Endothelial cell of umbilical vein (primary cell): ENCODE measurements at regions not wholly inside any gene's neighbourhood (a gene's known extent, or its start where the extent isn't known, plus 50 kb on each side); places are given as distances from the start of the nearest gene placed in this dataset.

Experiments used
- BruUV-seq: library from RNA; stranded (reverse); fragments of 400-500 nt; replicated peaks from 2 replicates; lab custom pipeline; 2021; lab: Mats Ljungman, UMichigan
- CTCF ChIA-PET: fragments of 300-600, 350-600 bp; sonication (Branson Sonifier 250); formaldehyde crosslinking; loops from one replicate; lab custom pipeline; 2021; ENCODE audit warnings: antibody characterized with exemption, inconsistent platforms; lab: Charles Lee
- POLR2A ChIA-PET: fragments of 300-600, 350-600 bp; sonication (Branson Sonifier 250); formaldehyde crosslinking; loops from one replicate; lab custom pipeline; 2021; ENCODE audit warnings: antibody characterized with exemption, inconsistent platforms; lab: Charles Lee
- DNase-seq: peaks from one replicate; pipeline ENCODE4 v3.0.0-alpha.2; 2011; ENCODE audit warnings: low read depth, low spot score
- FAIRE-seq: peaks from 2 replicates; lab custom pipeline; 2011; peaks lifted over from hg19 to GRCh38; lab: Jason Lieb, UNC
- H2AFZ ChIP-seq: 2 replicates; pipeline ENCODE4 v1.6.0; 2012; ENCODE audit warnings: low read depth, low read length, control low read depth, inconsistent platforms
- H3K27ac ChIP-seq: 2 replicates; pipeline ENCODE4 v1.5.1; 2011; ENCODE audit warnings: low read depth, mild to moderate bottlenecking, control low read depth, low read length, moderate library complexity; ENCODE audit not compliant: insufficient read depth
- H3K27me3 ChIP-seq, 2 experiments: 2 replicates each; pipeline versions ENCODE4 v1.6.0 to v1.6.1; 2011; ENCODE audit warnings: low read length in 2 of 2, mixed read lengths in 1 of 2; ENCODE audit not compliant: control insufficient read depth in 2 of 2, insufficient read depth in 2 of 2
- H3K36me3 ChIP-seq, 2 experiments: 2 replicates in 1 of 2; 3 replicates in 1 of 2; pipeline ENCODE4 v1.5.1; 2011; ENCODE audit warnings: low read length in 2 of 2, mild to moderate bottlenecking in 1 of 2, moderate library complexity in 1 of 2; ENCODE audit not compliant: control insufficient read depth in 2 of 2, insufficient read depth in 2 of 2; ENCODE audit errors: extremely low read depth in 1 of 2
- H3K4me1 ChIP-seq: 3 replicates; pipeline ENCODE4 v1.5.1; 2011; ENCODE audit warnings: mild to moderate bottlenecking, low read length; ENCODE audit not compliant: control insufficient read depth, insufficient read depth; ENCODE audit errors: extremely low read depth
- H3K4me2 ChIP-seq: 2 replicates; pipeline ENCODE4 v1.6.1; 2011; ENCODE audit warnings: low read length, control low read depth, mixed read lengths; ENCODE audit not compliant: insufficient read depth
- H3K4me3 ChIP-seq, 3 experiments: fragments of 200-600 bp in 1 of 3; sonication (generic), shearing (Covaris generic) in 1 of 3; replicated peaks in 1 of 3; 2 replicates each; pipeline ENCODE4 v1.5.1; 2011 to 2016; ENCODE audit warnings: control low read depth in 3 of 3, low read length in 3 of 3, mild to moderate bottlenecking in 2 of 3, inconsistent platforms in 1 of 3, low read depth in 1 of 3, moderate library complexity in 1 of 3; ENCODE audit not compliant: insufficient read depth in 1 of 3
- H3K79me2 ChIP-seq: 2 replicates; pipeline ENCODE4 v1.6.0; 2012; ENCODE audit warnings: low read length, inconsistent platforms; ENCODE audit not compliant: control insufficient read depth, insufficient read depth
- H3K9ac ChIP-seq: replicated peaks from 2 replicates; pipeline ENCODE3; 2011; ENCODE audit warnings: low read length, control low read depth; ENCODE audit not compliant: insufficient read depth; ENCODE audit errors: extremely low read depth
- H3K9me1 ChIP-seq: replicated peaks from 3 replicates; pipeline ENCODE4 v1.6.0; 2011; ENCODE audit warnings: mild to moderate bottlenecking, low read length; ENCODE audit not compliant: control insufficient read depth, insufficient read depth; ENCODE audit errors: extremely low read depth
- H3K9me3 ChIP-seq: replicated peaks from 2 replicates; pipeline ENCODE4 v1.5.1; 2012; ENCODE audit warnings: low read length, inconsistent platforms; ENCODE audit not compliant: control insufficient read depth, insufficient read depth
- H4K20me1 ChIP-seq: replicated peaks from 2 replicates; pipeline ENCODE3; 2011; ENCODE audit warnings: mild to moderate bottlenecking, low read length; ENCODE audit not compliant: control insufficient read depth, insufficient read depth; ENCODE audit errors: extremely low read depth
- EZH2 ChIP-seq: IDR thresholded peaks from 2 replicates; pipeline ENCODE4 v1.6.1; 2012; ENCODE audit warnings: borderline replicate concordance, low read depth, mild to moderate bottlenecking, moderate library complexity, low read length, inconsistent platforms; ENCODE audit not compliant: severe bottlenecking
- FOS ChIP-seq: IDR thresholded peaks from 2 replicates; pipeline ENCODE4 v1.6.1; 2011; ENCODE audit warnings: mild to moderate bottlenecking, low read length, moderate library complexity, borderline replicate concordance; ENCODE audit not compliant: insufficient read depth
- GATA2 ChIP-seq: IDR thresholded peaks from 2 replicates; pipeline ENCODE4 v1.7.0; 2011; ENCODE audit warnings: low read depth, mild to moderate bottlenecking, moderate library complexity, mixed read lengths, low read length; ENCODE audit not compliant: insufficient read length, insufficient read depth
- JUN ChIP-seq: IDR thresholded peaks from 2 replicates; pipeline ENCODE4 v1.6.1; 2011; ENCODE audit warnings: borderline replicate concordance, low read depth; ENCODE audit not compliant: insufficient read length, insufficient read depth
- MYC ChIP-seq: IDR thresholded peaks from one replicate; pipeline ENCODE4 v1.6.1; 2011; ENCODE audit warnings: mild to moderate bottlenecking, low read depth, low read length
- POLR2A ChIP-seq: IDR thresholded peaks from 2 replicates; pipeline ENCODE4 v1.6.1; 2012; ENCODE audit warnings: low read depth, mild to moderate bottlenecking, control low read depth, low read length
- POLR2AphosphoS5 ChIP-seq: IDR thresholded peaks from 2 replicates; pipeline ENCODE4 v1.6.1; 2012; ENCODE audit warnings: low read depth, mild to moderate bottlenecking, control low read depth, low read length, moderate library complexity; ENCODE audit not compliant: insufficient read depth
- dilution Hi-C: fragments of 300-500 bp; cut with MboI; formaldehyde crosslinking; loops from one replicate; pipeline ENCODE4 v1.15.0; 2019; ENCODE audit warnings: low sequenced_read_pairs; ENCODE audit not compliant: extremely low pct_ligation_motif_present
- intact Hi-C: fragments of 100-400 bp; cut with micrococcal nuclease; formaldehyde crosslinking; loops from one replicate; pipeline ENCODE4 v1.10.0; 2022
- TF ChIP-seq, protein P1 (sequence below), 2 donors: IDR thresholded peaks; 1 replicate in 1 of 2; 2 replicates in 1 of 2; pipeline ENCODE4 v1.5.1; 2011; ENCODE audit warnings: low read length in 2 of 2, mild to moderate bottlenecking in 2 of 2, moderate library complexity in 2 of 2, control low read depth in 1 of 2, inconsistent platforms in 1 of 2, low read depth in 1 of 2; ENCODE audit not compliant: insufficient read depth in 1 of 2; ENCODE audit errors: extremely low read depth in 1 of 2
- TF ChIP-seq, protein P2 (sequence below): IDR thresholded peaks from 2 replicates; pipeline ENCODE4 v1.6.1; 2011; ENCODE audit not compliant: insufficient read depth, insufficient read length

DNA sequence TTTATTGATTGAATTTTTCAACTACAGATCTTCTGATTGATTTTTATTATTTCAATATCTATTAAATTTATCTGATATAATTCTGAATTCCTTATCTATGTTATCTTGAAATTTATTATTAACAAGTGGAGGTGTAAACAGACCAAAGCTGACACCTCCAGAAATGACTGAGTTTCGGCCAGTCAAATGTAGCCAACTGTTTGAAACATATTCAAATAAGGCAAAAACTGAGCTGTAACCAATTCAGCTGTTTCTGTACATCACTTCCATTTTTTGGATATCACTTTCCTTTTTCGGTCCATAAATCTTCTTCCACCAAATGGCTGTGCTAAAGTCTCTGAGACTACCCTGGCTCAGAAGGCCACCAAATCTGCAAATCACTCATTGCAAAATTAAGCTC, 2127.3 kb upstream of the AGA start:
- H3K9ac ChIP-seq = no peak overlapping the region
- H3K79me2 ChIP-seq = no peaks in the 10 kb centered on the region
- no peak for TF ChIP-seq POLR2A
- TF ChIP-seq JUN = no peak
- TF ChIP-seq MYC = no peak
- TF ChIP-seq GATA2 = no peak
- no peak for TF ChIP-seq EZH2
- TF ChIP-seq, protein P1, sequence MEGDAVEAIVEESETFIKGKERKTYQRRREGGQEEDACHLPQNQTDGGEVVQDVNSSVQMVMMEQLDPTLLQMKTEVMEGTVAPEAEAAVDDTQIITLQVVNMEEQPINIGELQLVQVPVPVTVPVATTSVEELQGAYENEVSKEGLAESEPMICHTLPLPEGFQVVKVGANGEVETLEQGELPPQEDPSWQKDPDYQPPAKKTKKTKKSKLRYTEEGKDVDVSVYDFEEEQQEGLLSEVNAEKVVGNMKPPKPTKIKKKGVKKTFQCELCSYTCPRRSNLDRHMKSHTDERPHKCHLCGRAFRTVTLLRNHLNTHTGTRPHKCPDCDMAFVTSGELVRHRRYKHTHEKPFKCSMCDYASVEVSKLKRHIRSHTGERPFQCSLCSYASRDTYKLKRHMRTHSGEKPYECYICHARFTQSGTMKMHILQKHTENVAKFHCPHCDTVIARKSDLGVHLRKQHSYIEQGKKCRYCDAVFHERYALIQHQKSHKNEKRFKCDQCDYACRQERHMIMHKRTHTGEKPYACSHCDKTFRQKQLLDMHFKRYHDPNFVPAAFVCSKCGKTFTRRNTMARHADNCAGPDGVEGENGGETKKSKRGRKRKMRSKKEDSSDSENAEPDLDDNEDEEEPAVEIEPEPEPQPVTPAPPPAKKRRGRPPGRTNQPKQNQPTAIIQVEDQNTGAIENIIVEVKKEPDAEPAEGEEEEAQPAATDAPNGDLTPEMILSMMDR (IDR thresholded peaks at IDR 0.05; ENCODE audit: extremely low read depth in 1 of 2, insufficient read depth in 1 of 2, low read depth in 1 of 2, low read length in 2 of 2) = no peak
- TF ChIP-seq, protein P2, sequence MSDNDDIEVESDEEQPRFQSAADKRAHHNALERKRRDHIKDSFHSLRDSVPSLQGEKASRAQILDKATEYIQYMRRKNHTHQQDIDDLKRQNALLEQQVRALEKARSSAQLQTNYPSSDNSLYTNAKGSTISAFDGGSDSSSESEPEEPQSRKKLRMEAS = no peak
- no peak for TF ChIP-seq FOS
- no peak for TF ChIP-seq POLR2AphosphoS5
- intact Hi-C loops (no loop called here), dilution Hi-C loops (no loop called here)
- no TSS peak for BruUV-seq
- H3K4me3 ChIP-seq = no peak overlapping the region
- POLR2A ChIA-PET = no interaction called here
- no peaks in the 10 kb centered on the region for H4K20me1 ChIP-seq
- FAIRE-seq (no peak), DNase-seq (no peak)
- H3K36me3 ChIP-seq = no peaks in the 10 kb centered on the region
- H3K27me3 ChIP-seq = no peaks in the 10 kb centered on the region
- H3K9me1 ChIP-seq = no peaks in the 10 kb centered on the region
- no peaks in the 10 kb centered on the region for H3K4me1 ChIP-seq
- H3K9me3 ChIP-seq = peaks cover 3% of the 10 kb centered on the region
- H2AFZ ChIP-seq = no peak overlapping the region
- CTCF ChIA-PET = no interaction called here
- H3K27ac ChIP-seq = no peak overlapping the region
- H3K4me2 ChIP-seq = no peak overlapping the region
